Panc1 (cell line): ENCODE measurements at regions not wholly inside any gene's neighbourhood (a gene's known extent, or its start where the extent isn't known, plus 50 kb on each side); places are given as distances from the start of the nearest gene placed in this dataset.

Experiments used
- ATAC-seq: fragments of 200-7000 bp; cut with Tn5 transposase; 2 replicates; pipeline ENCODE4 v1.9.1; 2020; ENCODE audit warnings: mild to moderate bottlenecking, moderate library complexity
- BruUV-seq: library from RNA; stranded (reverse); fragments of 400-500 nt; replicated peaks from 2 replicates; lab custom pipeline; 2021; lab: Mats Ljungman, UMichigan
- CTCF ChIA-PET: fragments of 300-600 bp; sonication (Branson Sonifier 250); formaldehyde crosslinking; loops from one replicate; lab custom pipeline; 2022; ENCODE audit warnings: antibody characterized with exemption; lab: Charles Lee
- POLR2A ChIA-PET: fragments of 300-600 bp; sonication (Branson Sonifier 250); formaldehyde crosslinking; loops from one replicate; lab custom pipeline; 2022; ENCODE audit warnings: antibody characterized with exemption; lab: Charles Lee
- DNase-seq: peaks from one replicate; pipeline ENCODE4 v3.0.0-alpha.2; 2010; ENCODE audit warnings: low read depth, low spot score
- H3K27ac ChIP-seq: 2 replicates; pipeline ENCODE4 v1.5.1; 2011; ENCODE audit warnings: mild to moderate bottlenecking, low read length, inconsistent platforms
- H3K27me3 ChIP-seq: fragments of 200-500 bp; sonication (Bioruptor generic); 2 replicates; pipeline ENCODE4 v1.6.0; 2014; ENCODE audit warnings: low read length, inconsistent platforms; ENCODE audit not compliant: control insufficient read depth, insufficient read depth
- H3K36me3 ChIP-seq: fragments of 200-500 bp; sonication (Bioruptor generic); 2 replicates; pipeline ENCODE4 v1.5.1; 2014; ENCODE audit warnings: inconsistent platforms, mild to moderate bottlenecking, low read length, moderate library complexity; ENCODE audit not compliant: control insufficient read depth, insufficient read depth
- H3K4me1 ChIP-seq: 2 replicates; pipeline ENCODE4 v1.5.1; 2011; ENCODE audit warnings: inconsistent platforms, mild to moderate bottlenecking, low read length, moderate library complexity; ENCODE audit not compliant: control insufficient read depth, insufficient read depth
- H3K4me3 ChIP-seq, 2 experiments: 2 replicates each; pipeline ENCODE4 v1.5.1; 2011 to 2012; ENCODE audit warnings: low read depth in 2 of 2, low read length in 2 of 2, mild to moderate bottlenecking in 2 of 2, inconsistent platforms in 1 of 2, moderate library complexity in 1 of 2
- H3K9me3 ChIP-seq: fragments of 200-500 bp; sonication (Bioruptor generic); 2 replicates; pipeline ENCODE4 v1.5.1; 2014; ENCODE audit warnings: low read depth, mild to moderate bottlenecking, inconsistent platforms, low read length, moderate library complexity; ENCODE audit not compliant: control insufficient read depth, insufficient read depth
- CTCF ChIP-seq: fragments of 450-650 bp; IDR thresholded peaks from 2 replicates; pipeline ENCODE4 v1.5.1; 2017; ENCODE audit warnings: mild to moderate bottlenecking
- POLR2AphosphoS5 ChIP-seq: IDR thresholded peaks from 2 replicates; pipeline ENCODE4 v1.6.1; 2012; ENCODE audit warnings: mild to moderate bottlenecking, low read depth, low read length, moderate library complexity
- REST ChIP-seq, 2 experiments: IDR thresholded peaks; 2 replicates each; pipeline ENCODE4 v1.6.1; 2011 to 2012; ENCODE audit warnings: low read depth in 2 of 2, control low read depth in 1 of 2, low read length in 1 of 2, mild to moderate bottlenecking in 1 of 2, moderate library complexity in 1 of 2; ENCODE audit not compliant: insufficient read depth in 1 of 2
- SIN3A ChIP-seq: IDR thresholded peaks from 2 replicates; pipeline ENCODE4 v1.6.1; 2012; ENCODE audit warnings: low read depth, mild to moderate bottlenecking, low read length, moderate library complexity, borderline replicate concordance; ENCODE audit not compliant: insufficient read depth
- TCF7L2 ChIP-seq: IDR thresholded peaks from 2 replicates; pipeline ENCODE4 v1.6.1; 2011; ENCODE audit warnings: mild to moderate bottlenecking, low read depth, low read length, inconsistent platforms
- in situ Hi-C: cut with HindIII; loops from 2 replicates; pipeline ENCODE4 v1.10.0; 2016; ENCODE audit warnings: low sequenced_read_pairs, low pct_unique_long_range_greater_than_20kb
- intact Hi-C: fragments of 100-400 bp; cut with micrococcal nuclease; formaldehyde crosslinking; loops from one replicate; pipeline ENCODE4 v1.10.0; 2022; ENCODE audit not compliant: unreplicated experiment

- no peaks in the 10 kb centered on the region for H3K36me3 ChIP-seq
- H3K27me3 ChIP-seq = no peaks in the 10 kb centered on the region; the same call in 1 of the 2 replicates
- intact Hi-C loops (no loop called here), in situ Hi-C loops (no loop called here)
- H3K27ac ChIP-seq = peak overlapping the region; percentile 41; the same call in 1 of the 2 replicates
- no peaks in the 10 kb centered on the region for H3K9me3 ChIP-seq
- TF ChIP-seq SIN3A (no peak), CTCF (no peak), POLR2AphosphoS5 (no peak), TCF7L2 (no peak)
- ChIA-PET CTCF (no interaction called here), POLR2A (no interaction called here)
- ATAC-seq = no peak
- no peaks in the 10 kb centered on the region for H3K4me1 ChIP-seq
- DNase-seq = no peak
- BruUV-seq = no TSS peak
- no peak overlapping the region for H3K4me3 ChIP-seq
Measured at GRCh38 chr7:47044625-47045024, 537.3 kb downstream of the TNS3 start.

GRCh38 chr7:47043304-47043703 lies 538.6 kb downstream of the TNS3 start:
- ATAC-seq (no peak), DNase-seq (no peak)
- in situ Hi-C loops (no loop called here), intact Hi-C loops (no loop called here)
- CTCF ChIA-PET = no interaction called here
- H3K27ac ChIP-seq = no peak overlapping the region
- no peak overlapping the region for H3K4me3 ChIP-seq
- H3K36me3 ChIP-seq = no peaks in the 10 kb centered on the region
- no TSS peak for BruUV-seq
- H3K9me3 ChIP-seq = no peaks in the 10 kb centered on the region
- POLR2A ChIA-PET = interaction anchor here (0.5 kb wide), 1 partner anchor 96 kb away, joined by 3 read pairs; no protein-coding TSS in a partner anchor
- H3K4me1 ChIP-seq = no peaks in the 10 kb centered on the region
- no peaks in the 10 kb centered on the region; the same call in 1 of the 2 replicates for H3K27me3 ChIP-seq
- TF ChIP-seq POLR2AphosphoS5 (no peak), CTCF (no peak), REST (IDR thresholded peaks at IDR 0.05; ENCODE audit: insufficient read depth in 1 of 2, low read depth in 2 of 2, low read length in 1 of 2) (no peak), SIN3A (no peak), TCF7L2 (no peak)
